ENCODE measurements at regions not wholly inside any gene's neighbourhood (a gene's known extent, or its start where the extent isn't known, plus 50 kb on each side); places are given as distances from the start of the nearest gene placed in this dataset.

GRCh38 chr18:78901923-78902794 is 77.5 kb upstream of the SALL3 start:
- DNase-seq (ENCODE audit: low read depth) = no peak

GRCh38 chr18:78902795-78903435 is 76.7 kb upstream of the SALL3 start:
- no peak for DNase-seq (ENCODE audit: low read depth)

GRCh38 chr18:78903436-78904178 is 76.0 kb upstream of the SALL3 start:
- DNase-seq (ENCODE audit: low read depth) = no peak

GRCh38 chr18:78904179-78904531 is 75.5 kb upstream of the SALL3 start:
- no peak for DNase-seq (ENCODE audit: low read depth)

- no peak for DNase-seq (ENCODE audit: low read depth)
These were observed 74.3 kb upstream of the SALL3 start for GRCh38 chr18:78905334-78905733.

GRCh38 chr18:78906066-78906465 is 73.6 kb upstream of the SALL3 start:
- no peak for DNase-seq (ENCODE audit: low read depth)

- DNase-seq (ENCODE audit: low read depth) = no peak
These were observed 71.0 kb upstream of the SALL3 start for GRCh38 chr18:78908462-78909260.

GRCh38 chr18:78911751-78912283 is 67.8 kb upstream of the SALL3 start:
- DNase-seq (ENCODE audit: low read depth) = no peak

- no peak for DNase-seq (ENCODE audit: low read depth)
These were observed 67.3 kb upstream of the SALL3 start for GRCh38 chr18:78912336-78912735.

GRCh38 chr18:78912844-78913243 is 66.8 kb upstream of the SALL3 start:
- no peak for DNase-seq (ENCODE audit: low read depth)

GRCh38 chr18:78913395-78913794 is 66.2 kb upstream of the SALL3 start:
- DNase-seq (ENCODE audit: low read depth) = no peak

GRCh38 chr18:78913830-78914231 is 65.8 kb upstream of the SALL3 start:
- no peak for DNase-seq (ENCODE audit: low read depth)

- no peak for DNase-seq (ENCODE audit: low read depth)
These were observed 65.2 kb upstream of the SALL3 start for GRCh38 chr18:78914249-78914935.

- DNase-seq (ENCODE audit: low read depth) = no peak
These were observed 64.1 kb upstream of the SALL3 start for GRCh38 chr18:78915446-78916008.

GRCh38 chr18:78918707-78919106 is 60.9 kb upstream of the SALL3 start:
- no peak for DNase-seq (ENCODE audit: low read depth)

GRCh38 chr18:78919956-78920355 is 59.7 kb upstream of the SALL3 start:
- no peak for DNase-seq (ENCODE audit: low read depth)

GRCh38 chr18:78920456-78921138 is 59.0 kb upstream of the SALL3 start:
- no peak for DNase-seq (ENCODE audit: low read depth)

- DNase-seq (ENCODE audit: low read depth) = no peak
These were observed 56.8 kb upstream of the SALL3 start for GRCh38 chr18:78922856-78923255.

- DNase-seq (ENCODE audit: low read depth) = no peak
These were observed 55.3 kb upstream of the SALL3 start for GRCh38 chr18:78924301-78924700.

Data from RPMI7951 (cell line).